K562 (cell line): ENCODE measurements at regions not wholly inside any gene's neighbourhood (a gene's known extent, or its start where the extent isn't known, plus 50 kb on each side); places are given as distances from the start of the nearest gene placed in this dataset.

Experiments used
- ATAC-seq: fragments of 200-7000 bp; cut with Tn5 transposase; 3 replicates; pipeline ENCODE4 v1.9.1; 2020; ENCODE audit warnings: moderate library complexity
- BruUV-seq: library from RNA; stranded (reverse); fragments of 400-500 nt; replicated peaks from 2 replicates; lab custom pipeline; 2021; lab: Mats Ljungman, UMichigan
- CTCF ChIA-PET: fragments of 300-600 bp; formaldehyde crosslinking; extraction: SDS; loops from one replicate; lab custom pipeline; 2021; ENCODE audit warnings: low intra/inter-chr PET ratio; lab: Yijun Ruan, JAX
- POLR2A ChIA-PET: fragments of 300-600, 350-650 bp; sonication (Branson Sonifier 250); formaldehyde crosslinking; extraction: SDS; loops from one replicate; lab custom pipeline; 2021; ENCODE audit warnings: antibody characterized with exemption, inconsistent platforms; lab: Yijun Ruan, JAX
- DNase-seq, 4 experiments: peaks; one replicate each; pipeline versions ENCODE4 v3.0.0 to v3.0.0-alpha.2; 2011 to 2018; ENCODE audit warnings: low spot score in 3 of 4, mixed read lengths in 3 of 4; ENCODE audit errors: extremely low read depth in 1 of 4
- FAIRE-seq: peaks from 2 replicates; lab custom pipeline; 2011; peaks lifted over from hg19 to GRCh38; lab: Jason Lieb, UNC
- H2AFZ ChIP-seq: 2 replicates; pipeline ENCODE4 v1.6.0; 2011; ENCODE audit warnings: low read depth, low read length, control low read depth, inconsistent platforms
- H3K27ac ChIP-seq: fragments of 200-600 bp; 3 replicates; pipeline ENCODE4 v1.8.0; 2011; ENCODE audit warnings: low read depth, mild to moderate bottlenecking, control low read depth, inconsistent platforms, low read length, moderate library complexity, mixed read lengths; ENCODE audit errors: extremely low read depth
- H3K27me3 ChIP-seq, 2 experiments: fragments of 300-600 bp in 1 of 2; 2 replicates in 1 of 2; 3 replicates in 1 of 2; pipeline versions ENCODE4 v1.6.0 to v1.8.0; 2011; ENCODE audit warnings: inconsistent platforms in 2 of 2, low read length in 2 of 2, mild to moderate bottlenecking in 1 of 2, mixed read lengths in 1 of 2, moderate library complexity in 1 of 2; ENCODE audit not compliant: control insufficient read depth in 2 of 2, insufficient read depth in 2 of 2
- H3K36me3 ChIP-seq: fragments of 300-600 bp; 3 replicates; pipeline ENCODE4 v1.8.0; 2011; ENCODE audit warnings: mild to moderate bottlenecking, low read length, inconsistent platforms; ENCODE audit not compliant: control insufficient read depth, insufficient read depth
- H3K4me1 ChIP-seq, 2 experiments: fragments of 200-600 bp in 1 of 2; replicated peaks in 1 of 2; 2 replicates in 1 of 2; 3 replicates in 1 of 2; pipeline versions ENCODE4 v1.5.1 to v1.8.0; 2011; ENCODE audit warnings: inconsistent platforms in 2 of 2, low read length in 2 of 2, mild to moderate bottlenecking in 1 of 2, mixed read lengths in 1 of 2, moderate library complexity in 1 of 2; ENCODE audit not compliant: control insufficient read depth in 2 of 2, insufficient read depth in 2 of 2
- H3K4me2 ChIP-seq: 2 replicates; pipeline ENCODE4 v1.6.1; 2011; ENCODE audit warnings: low read length, control low read depth, inconsistent platforms, mixed read lengths; ENCODE audit not compliant: insufficient read depth
- H3K4me3 ChIP-seq: fragments of 200-600 bp; sonication (generic), shearing (Covaris generic); 2 replicates; pipeline ENCODE4 v1.5.1; 2016; ENCODE audit warnings: control low read depth, inconsistent platforms
- H3K79me2 ChIP-seq: fragments of 200-600 bp; 3 replicates; pipeline ENCODE4 v1.8.0; 2011; ENCODE audit warnings: low read length, inconsistent platforms; ENCODE audit not compliant: control insufficient read depth, insufficient read depth
- H3K9ac ChIP-seq, 2 experiments: 2 replicates each; pipeline versions ENCODE4 v1.6.0 to v1.6.1; 2011; ENCODE audit warnings: low read depth in 2 of 2, low read length in 2 of 2, control low read depth in 1 of 2, inconsistent platforms in 1 of 2, mild to moderate bottlenecking in 1 of 2, mixed read lengths in 1 of 2; ENCODE audit not compliant: insufficient read depth in 1 of 2
- H3K9me1 ChIP-seq: one replicate; pipeline ENCODE4 v1.6.0; 2011; ENCODE audit warnings: inconsistent platforms, mild to moderate bottlenecking, low read length, moderate library complexity; ENCODE audit not compliant: control insufficient read depth, insufficient read depth
- H3K9me3 ChIP-seq: replicated peaks from 2 replicates; pipeline ENCODE4 v1.5.1; 2011; ENCODE audit warnings: low read depth, low read length, inconsistent platforms; ENCODE audit not compliant: control insufficient read depth, insufficient read depth
- H4K20me1 ChIP-seq: replicated peaks from 2 replicates; pipeline ENCODE4 v1.6.1; 2011; ENCODE audit warnings: low read length, inconsistent platforms, mixed read lengths; ENCODE audit not compliant: control insufficient read depth, insufficient read depth
- BHLHE40 ChIP-seq: IDR thresholded peaks from 2 replicates; pipeline ENCODE4 v1.6.1; 2011; ENCODE audit warnings: low read length, improper control_type of control experiment
- CBX8 ChIP-seq: fragments of 200-600 bp; sonication (generic); IDR thresholded peaks from 2 replicates; pipeline ENCODE4 v1.6.1; 2012; ENCODE audit warnings: borderline replicate concordance, mixed run types, low read depth, mild to moderate bottlenecking, moderate library complexity, mixed read lengths, low read length, control low read depth, inconsistent platforms; ENCODE audit not compliant: poor library complexity, severe bottlenecking; ENCODE audit errors: extremely low read depth
- FOXO4 ChIP-seq: fragments of 450-650 bp; formaldehyde crosslinking; IDR thresholded peaks from 2 replicates; pipeline ENCODE4 v1.4.0; 2020; ENCODE audit warnings: mild to moderate bottlenecking, moderate library complexity
- NCOA2 ChIP-seq, 2 experiments: fragments of 450-650 bp; IDR thresholded peaks; 2 replicates each; pipeline ENCODE4 v1.6.1; 2018; ENCODE audit warnings: mild to moderate bottlenecking in 2 of 2, moderate library complexity in 1 of 2; ENCODE audit not compliant: partially characterized antibody in 2 of 2
- NFE2L1 ChIP-seq: fragments of 450-650 bp; IDR thresholded peaks from 2 replicates; pipeline ENCODE4 v1.6.1; 2016; ENCODE audit warnings: missing genetic modification characterization, low read depth, mild to moderate bottlenecking, missing compliant biosample characterization, moderate library complexity, borderline replicate concordance
- PURB ChIP-seq: sonication (generic); formaldehyde crosslinking; IDR thresholded peaks from 2 replicates; pipeline ENCODE4 v1.9.0; 2021; ENCODE audit warnings: low read depth, mild to moderate bottlenecking, missing genetic modification reagents
- RFX7 ChIP-seq: fragments of 250-450 bp; sonication (Bioruptor Pico); IDR thresholded peaks from 2 replicates; pipeline ENCODE4 v1.5.1; 2021; ENCODE audit warnings: mild to moderate bottlenecking
- TCF7 ChIP-seq: sonication (generic); IDR thresholded peaks from 2 replicates; pipeline ENCODE4 v1.6.1; 2016; ENCODE audit warnings: antibody characterized with exemption, borderline replicate concordance
- XRCC4 ChIP-seq: IDR thresholded peaks from one replicate; pipeline ENCODE4 v1.6.1; 2011; ENCODE audit not compliant: insufficient read depth, insufficient read length; ENCODE audit errors: extremely low read depth
- ZNF184 ChIP-seq: sonication (generic); formaldehyde crosslinking; IDR thresholded peaks from 2 replicates; pipeline ENCODE4 v1.5.0; 2020; ENCODE audit warnings: missing genetic modification reagents
- ZNF398 ChIP-seq: fragments of 250-450 bp; sonication (Bioruptor Pico); IDR thresholded peaks from 2 replicates; pipeline ENCODE4 v1.8.0; 2021; ENCODE audit warnings: moderate library complexity, mild to moderate bottlenecking, inconsistent platforms
- ZNF696 ChIP-seq: fragments of 250-450 bp; sonication (Bioruptor Pico); conservative IDR thresholded peaks from 2 replicates; pipeline ENCODE4 v1.4.0; 2020; ENCODE audit warnings: mild to moderate bottlenecking, moderate library complexity
- ZNF699 ChIP-seq: fragments of 250-450 bp; sonication (Bioruptor Pico); IDR thresholded peaks from 2 replicates; pipeline ENCODE4 v1.8.0; 2021; ENCODE audit warnings: mild to moderate bottlenecking, moderate library complexity; ENCODE audit not compliant: insufficient replicate concordance
- WGBS: fragments of 100-300 bp; shearing (Covaris generic); methylation state at CpG from one replicate; pipeline ENCODE4 v1.1.6; 2016; ENCODE audit warnings: low coverage, mixed read lengths; ENCODE audit not compliant: insufficient coverage; ENCODE audit errors: missing lambda C conversion rate; 5-methylcytosine and 5-hydroxymethylcytosine counted together
- in situ Hi-C: fragments of 300-500 bp; cut with MboI; formaldehyde crosslinking; loops from 4 replicates; pipeline ENCODE4 v1.15.0; 2018; ENCODE audit warnings: inconsistent platforms, mixed read lengths
- intact Hi-C: fragments of 100-400 bp; cut with micrococcal nuclease; formaldehyde crosslinking; loops from 2 replicates; pipeline ENCODE4 v1.14.2; 2022

- no peaks in the 10 kb centered on the region for H4K20me1 ChIP-seq
- no peaks in the 10 kb centered on the region for H3K27me3 ChIP-seq
- H3K9ac ChIP-seq: no peak overlapping the region
- no peak overlapping the region for H3K4me2 ChIP-seq
- no peak for TF ChIP-seq NFE2L1 (tag)
- no peaks in the 10 kb centered on the region for H3K79me2 ChIP-seq
- no peaks in the 10 kb centered on the region for H3K9me1 ChIP-seq
- intact Hi-C loops (no loop called here), in situ Hi-C loops (no loop called here)
- BruUV-seq: no TSS peak
- ChIA-PET POLR2A (no interaction called here), CTCF (no interaction called here)
- no peak for ATAC-seq
- H3K4me3 ChIP-seq: no peak overlapping the region
- no peaks in the 10 kb centered on the region for H3K36me3 ChIP-seq
- H3K27ac ChIP-seq: no peak overlapping the region
- 2% methylated on average over 4 of the region's 4 CpGs for WGBS
- H2AFZ ChIP-seq: no peak overlapping the region
- no peak for FAIRE-seq
- H3K9me3 ChIP-seq: no peaks in the 10 kb centered on the region; the same call in 1 of the 2 replicates
- H3K4me1 ChIP-seq: no peaks in the 10 kb centered on the region
- no peak for DNase-seq
These were observed 236.9 kb upstream of the SLC10A2 start for GRCh38 chr13:103303078-103303651.

- no peaks in the 10 kb centered on the region for H3K27me3 ChIP-seq
- CTCF ChIA-PET: no interaction called here
- no peaks in the 10 kb centered on the region; the same call in 1 of the 2 replicates for H3K9me3 ChIP-seq
- no peak overlapping the region for H3K27ac ChIP-seq
- intact Hi-C loops (no loop called here), in situ Hi-C loops (no loop called here)
- H3K36me3 ChIP-seq: no peaks in the 10 kb centered on the region
- POLR2A ChIA-PET: no interaction called here
- H3K4me1 ChIP-seq: no peaks in the 10 kb centered on the region
- ATAC-seq (no peak), DNase-seq (no peak), FAIRE-seq (no peak)
- no peak overlapping the region for H3K4me2 ChIP-seq
- H3K79me2 ChIP-seq: no peaks in the 10 kb centered on the region
- 3% methylated on average over 3 of the region's 3 CpGs for WGBS
- H4K20me1 ChIP-seq: no peaks in the 10 kb centered on the region
- no peak overlapping the region for H3K9ac ChIP-seq
- no peak overlapping the region for H2AFZ ChIP-seq
- no TSS peak for BruUV-seq
- no peaks in the 10 kb centered on the region for H3K9me1 ChIP-seq
- no peak overlapping the region for H3K4me3 ChIP-seq
- TF ChIP-seq PURB (no peak), TCF7 (no peak), BHLHE40 (no peak), XRCC4 (no peak), CBX8 (no peak), ZNF699 (CRISPR knock-in tag) (no peak), RFX7 (CRISPR knock-in tag) (no peak), ZNF398 (CRISPR knock-in tag) (no peak), ZNF696 (CRISPR knock-in tag) (no peak), NCOA2 (IDR thresholded peaks at IDR 0.05; ENCODE audit: partially characterized antibody in 2 of 2) (no peak), ZNF184 (CRISPR knock-in tag) (no peak), FOXO4 (CRISPR knock-in tag) (no peak)
These were observed 236.5 kb upstream of the SLC10A2 start for GRCh38 chr13:103302676-103303075.
